ENCODE measurements at regions not wholly inside any gene's neighbourhood (a gene's known extent, or its start where the extent isn't known, plus 50 kb on each side); places are given as distances from the start of the nearest gene placed in this dataset.

- no peak overlapping the region for H3K27ac ChIP-seq (ENCODE audit: low read length, poor library complexity, severe bottlenecking)
- H3K9ac ChIP-seq (ENCODE audit: low read length): no peak overlapping the region
- peaks cover 4% of the 10 kb centered on the region for H3K9me3 ChIP-seq (ENCODE audit: control insufficient read depth, low read length)
- no peak overlapping the region for H2BK120ac ChIP-seq (ENCODE audit: low read depth, low read length)
- no peaks in the 10 kb centered on the region for H3K4me1 ChIP-seq (ENCODE audit: control insufficient read depth, insufficient read depth, low read depth, low read length)
- no peak overlapping the region for H2BK12ac ChIP-seq (ENCODE audit: low read length in 2 of 2)
- H3K27me3 ChIP-seq (ENCODE audit: control insufficient read depth in 1 of 2, insufficient read depth in 1 of 2, low read length in 2 of 2): no peaks in the 10 kb centered on the region
- H3K14ac ChIP-seq (ENCODE audit: low read length in 2 of 2): no peak overlapping the region
- no peak overlapping the region for H2AFZ ChIP-seq (ENCODE audit: low read depth, low read length)
- H3K4ac ChIP-seq (ENCODE audit: low read depth in 1 of 2, low read length in 2 of 2): no peak overlapping the region
- H2BK15ac ChIP-seq (ENCODE audit: low read depth, poor library complexity, severe bottlenecking): no peak overlapping the region
- no peak for DNase-seq
- H3K4me2 ChIP-seq (ENCODE audit: low read length, poor library complexity, severe bottlenecking): no peak overlapping the region
- H3K36me3 ChIP-seq (ENCODE audit: control insufficient read depth in 1 of 2, insufficient read depth in 2 of 2, low read depth in 1 of 2, low read length in 2 of 2): no peaks in the 10 kb centered on the region
- H3K79me1 ChIP-seq (replicated peaks; ENCODE audit: low read length, poor library complexity, severe bottlenecking): no peaks in the 10 kb centered on the region
- H3K23ac ChIP-seq (ENCODE audit: low read length in 2 of 2): no peak overlapping the region
- 79% methylated on average over 2 of the region's 3 CpGs for whole genome bisulfite sequencing
- no peak overlapping the region for H4K91ac ChIP-seq (ENCODE audit: low read length)
- H4K8ac ChIP-seq (ENCODE audit: low read length): no peak overlapping the region
- no peak overlapping the region for H2BK5ac ChIP-seq (ENCODE audit: low read depth, low read length, poor library complexity, severe bottlenecking)
- H2AK5ac ChIP-seq (ENCODE audit: low read length, severe bottlenecking): no peak overlapping the region
- no peak overlapping the region for H3K18ac ChIP-seq (ENCODE audit: low read depth in 1 of 2, low read length in 2 of 2)
- H3K4me3 ChIP-seq (ENCODE audit: insufficient read depth in 1 of 2, low read depth in 1 of 2, low read length in 2 of 2): no peak overlapping the region
Measured at GRCh38 chr6:20029979-20030378, 182.3 kb downstream of the MBOAT1 start.

GRCh38 chr6:20031342-20031741 lies 180.9 kb downstream of the MBOAT1 start:
- Histone ChIP-seq H3K4me1 (ENCODE audit: control insufficient read depth, insufficient read depth, low read depth, low read length) (no peaks in the 10 kb centered on the region), H3K27me3 (ENCODE audit: control insufficient read depth in 1 of 2, insufficient read depth in 1 of 2, low read length in 2 of 2) (peaks cover 0 to 4% of the 10 kb centered on the region in 2 experiments), H3K9me3 (ENCODE audit: control insufficient read depth, low read length) (no peaks in the 10 kb centered on the region), H3K36me3 (ENCODE audit: control insufficient read depth in 1 of 2, insufficient read depth in 2 of 2, low read depth in 1 of 2, low read length in 2 of 2) (no peaks in the 10 kb centered on the region), H2BK5ac (ENCODE audit: low read depth, low read length, poor library complexity, severe bottlenecking) (no peak overlapping the region), H2BK12ac (ENCODE audit: low read length in 2 of 2) (no peak overlapping the region), H2BK120ac (ENCODE audit: low read depth, low read length) (no peak overlapping the region), H3K9ac (ENCODE audit: low read length) (no peak overlapping the region), H3K18ac (ENCODE audit: low read depth in 1 of 2, low read length in 2 of 2) (no peak overlapping the region), H4K8ac (ENCODE audit: low read length) (no peak overlapping the region), H2AK5ac (ENCODE audit: low read length, severe bottlenecking) (no peak overlapping the region), H3K4me2 (ENCODE audit: low read length, poor library complexity, severe bottlenecking) (no peak overlapping the region), H3K27ac (ENCODE audit: low read length, poor library complexity, severe bottlenecking) (no peak overlapping the region), H3K4ac (ENCODE audit: low read depth in 1 of 2, low read length in 2 of 2) (no peak overlapping the region), H3K4me3 (ENCODE audit: insufficient read depth in 1 of 2, low read depth in 1 of 2, low read length in 2 of 2) (no peak overlapping the region), H2AFZ (ENCODE audit: low read depth, low read length) (no peak overlapping the region), H3K14ac (ENCODE audit: low read length in 2 of 2) (no peak overlapping the region), H4K91ac (ENCODE audit: low read length) (no peak overlapping the region), H3K79me1 (replicated peaks; ENCODE audit: low read length, poor library complexity, severe bottlenecking) (no peaks in the 10 kb centered on the region), H3K23ac (ENCODE audit: low read length in 2 of 2) (no peak overlapping the region), H2BK15ac (ENCODE audit: low read depth, poor library complexity, severe bottlenecking) (no peak overlapping the region)
- no peak for DNase-seq
- 90% methylated on average over 2 of the region's 4 CpGs for WGBS

DNA sequence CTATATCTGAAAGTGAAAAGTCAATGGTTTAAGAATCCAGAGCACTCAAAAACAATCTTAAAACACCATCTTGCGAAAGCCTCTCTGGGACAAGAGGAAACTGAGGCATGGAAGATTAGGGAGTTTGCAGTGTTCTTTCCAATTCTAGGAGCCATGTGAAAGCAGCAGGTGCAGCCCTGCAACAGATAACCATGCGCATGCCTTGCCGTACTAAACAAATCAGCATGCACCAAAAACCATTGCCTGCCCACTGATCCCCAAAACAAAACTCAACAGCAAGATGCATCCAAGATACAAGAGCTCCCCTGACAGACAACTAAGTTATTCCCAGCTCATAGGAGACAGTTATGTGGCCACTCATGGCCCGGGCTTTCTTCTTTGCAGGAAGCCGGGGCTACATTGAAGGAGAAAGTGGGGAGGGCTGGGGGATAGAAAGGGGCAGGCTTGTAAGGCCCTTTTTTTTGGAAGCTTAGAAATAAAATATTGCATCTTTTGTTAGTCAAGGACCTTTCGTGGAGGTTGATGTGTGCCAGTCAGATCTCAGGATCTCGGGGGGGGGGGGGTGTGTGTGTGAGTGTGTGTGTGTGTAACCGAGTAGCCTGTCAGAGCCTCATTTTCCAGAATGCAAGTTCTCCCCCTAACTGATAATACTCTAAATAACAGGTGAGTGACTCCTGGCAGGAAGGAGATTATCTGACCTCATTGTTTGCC lies 178.4 kb downstream of the MBOAT1 start:
- Histone ChIP-seq H3K4me1 (ENCODE audit: control insufficient read depth, insufficient read depth, low read depth, low read length) (no peaks in the 10 kb centered on the region), H3K4ac (ENCODE audit: low read depth in 1 of 2, low read length in 2 of 2) (no peak overlapping the region), H2BK120ac (ENCODE audit: low read depth, low read length) (no peak overlapping the region), H3K14ac (ENCODE audit: low read length in 2 of 2) (no peak overlapping the region), H3K9ac (ENCODE audit: low read length) (no peak overlapping the region), H2BK12ac (ENCODE audit: low read length in 2 of 2) (no peak overlapping the region), H3K36me3 (ENCODE audit: control insufficient read depth in 1 of 2, insufficient read depth in 2 of 2, low read depth in 1 of 2, low read length in 2 of 2) (no peaks in the 10 kb centered on the region), H2AFZ (ENCODE audit: low read depth, low read length) (no peak overlapping the region), H2AK5ac (ENCODE audit: low read length, severe bottlenecking) (no peak overlapping the region), H3K27ac (ENCODE audit: low read length, poor library complexity, severe bottlenecking) (no peak overlapping the region), H3K79me1 (replicated peaks; ENCODE audit: low read length, poor library complexity, severe bottlenecking) (no peaks in the 10 kb centered on the region), H3K4me2 (ENCODE audit: low read length, poor library complexity, severe bottlenecking) (no peak overlapping the region), H3K9me3 (ENCODE audit: control insufficient read depth, low read length) (no peaks in the 10 kb centered on the region), H2BK15ac (ENCODE audit: low read depth, poor library complexity, severe bottlenecking) (no peak overlapping the region), H4K91ac (ENCODE audit: low read length) (no peak overlapping the region), H4K8ac (ENCODE audit: low read length) (no peak overlapping the region), H3K23ac (ENCODE audit: low read length in 2 of 2) (no peak overlapping the region), H3K27me3 (ENCODE audit: control insufficient read depth in 1 of 2, insufficient read depth in 1 of 2, low read length in 2 of 2) (peaks cover 0 to 4% of the 10 kb centered on the region in 2 experiments), H3K18ac (ENCODE audit: low read depth in 1 of 2, low read length in 2 of 2) (no peak overlapping the region), H3K4me3 (ENCODE audit: insufficient read depth in 1 of 2, low read depth in 1 of 2, low read length in 2 of 2) (no peak overlapping the region), H2BK5ac (ENCODE audit: low read depth, low read length, poor library complexity, severe bottlenecking) (no peak overlapping the region)
- 84% methylated on average over 7 of the region's 8 CpGs for WGBS
- no peak for DNase-seq

- Histone ChIP-seq H3K27me3 (ENCODE audit: control insufficient read depth in 1 of 2, insufficient read depth in 1 of 2, low read length in 2 of 2) (peaks cover 0 to 4% of the 10 kb centered on the region in 2 experiments), H2BK15ac (ENCODE audit: low read depth, poor library complexity, severe bottlenecking) (no peak overlapping the region), H3K18ac (ENCODE audit: low read depth in 1 of 2, low read length in 2 of 2) (no peak overlapping the region), H3K79me1 (replicated peaks; ENCODE audit: low read length, poor library complexity, severe bottlenecking) (no peaks in the 10 kb centered on the region), H4K91ac (ENCODE audit: low read length) (no peak overlapping the region), H3K27ac (ENCODE audit: low read length, poor library complexity, severe bottlenecking) (no peak overlapping the region), H2AK5ac (ENCODE audit: low read length, severe bottlenecking) (no peak overlapping the region), H3K4ac (ENCODE audit: low read depth in 1 of 2, low read length in 2 of 2) (no peak overlapping the region), H2AFZ (ENCODE audit: low read depth, low read length) (no peak overlapping the region), H4K8ac (ENCODE audit: low read length) (no peak overlapping the region), H3K36me3 (ENCODE audit: control insufficient read depth in 1 of 2, insufficient read depth in 2 of 2, low read depth in 1 of 2, low read length in 2 of 2) (no peaks in the 10 kb centered on the region), H3K4me3 (ENCODE audit: insufficient read depth in 1 of 2, low read depth in 1 of 2, low read length in 2 of 2) (no peak overlapping the region), H3K23ac (ENCODE audit: low read length in 2 of 2) (no peak overlapping the region), H3K4me1 (ENCODE audit: control insufficient read depth, insufficient read depth, low read depth, low read length) (no peaks in the 10 kb centered on the region), H3K9ac (ENCODE audit: low read length) (no peak overlapping the region), H3K4me2 (ENCODE audit: low read length, poor library complexity, severe bottlenecking) (no peak overlapping the region), H2BK120ac (ENCODE audit: low read depth, low read length) (no peak overlapping the region), H3K14ac (ENCODE audit: low read length in 2 of 2) (no peak overlapping the region), H2BK5ac (ENCODE audit: low read depth, low read length, poor library complexity, severe bottlenecking) (no peak overlapping the region), H2BK12ac (ENCODE audit: low read length in 2 of 2) (no peak overlapping the region), H3K9me3 (ENCODE audit: control insufficient read depth, low read length) (no peaks in the 10 kb centered on the region)
- DNase-seq: no peak
- WGBS: 77% methylated on average over 5 of the region's 5 CpGs
Measured at GRCh38 chr6:20034408-20034769, 177.9 kb downstream of the MBOAT1 start.
